Subcutaneous abdominal adipose tissue (tissue), 5 donors: ENCODE measurements at regions not wholly inside any gene's neighbourhood (a gene's known extent, or its start where the extent isn't known, plus 50 kb on each side); places are given as distances from the start of the nearest gene placed in this dataset.

ENCODE experiments used
- H3K27ac ChIP-seq: one replicate; pipeline ENCODE4 v1.7.0; 2013; ENCODE audit warnings: low read depth, mild to moderate bottlenecking, inconsistent platforms, low read length, moderate library complexity
- H3K27me3 ChIP-seq, 5 donors: one replicate each; pipeline ENCODE4 v1.7.0; 2013; ENCODE audit warnings: low read length in 5 of 5, inconsistent platforms in 1 of 5; ENCODE audit not compliant: control insufficient read depth in 5 of 5, insufficient read depth in 4 of 5
- H3K36me3 ChIP-seq, 5 donors: one replicate each; pipeline ENCODE4 v1.7.0; 2013; ENCODE audit warnings: low read length in 5 of 5; ENCODE audit not compliant: control insufficient read depth in 5 of 5, insufficient read depth in 5 of 5
- H3K4me1 ChIP-seq, 5 donors: one replicate each; pipeline ENCODE4 v1.7.0; 2013; ENCODE audit warnings: low read length in 5 of 5, mild to moderate bottlenecking in 3 of 5, moderate library complexity in 1 of 5; ENCODE audit not compliant: control insufficient read depth in 5 of 5, insufficient read depth in 5 of 5
- H3K4me3 ChIP-seq, 5 donors: one replicate each; pipeline ENCODE4 v1.7.0; 2013; ENCODE audit warnings: low read length in 5 of 5, low read depth in 1 of 5
- H3K9ac ChIP-seq, 5 donors: one replicate each; pipeline ENCODE4 v1.7.0; 2013; ENCODE audit warnings: low read length in 5 of 5, mild to moderate bottlenecking in 4 of 5, moderate library complexity in 3 of 5
- H3K9me3 ChIP-seq, 5 donors: one replicate each; pipeline ENCODE4 v1.7.0; 2013; ENCODE audit warnings: low read length in 5 of 5; ENCODE audit not compliant: control insufficient read depth in 5 of 5
- donor health status: healthy.
- donor health status: healthy.
- donor health status: healthy.
- donor health status: healthy.
- donor health status: healthy.

GRCh38 chr12:94749890-94750289 is 99.5 kb upstream of the TMCC3 start:
- Histone ChIP-seq H3K4me3 (no peak overlapping the region), H3K27ac (no peak overlapping the region), H3K9ac (no peak overlapping the region), H3K27me3 (no peaks in the 10 kb centered on the region), H3K9me3 (no peaks in the 10 kb centered on the region), H3K4me1 (peaks cover 0 to 9% (median 3%) of the 10 kb centered on the region in 5 donors), H3K36me3 (no peaks in the 10 kb centered on the region)

DNA sequence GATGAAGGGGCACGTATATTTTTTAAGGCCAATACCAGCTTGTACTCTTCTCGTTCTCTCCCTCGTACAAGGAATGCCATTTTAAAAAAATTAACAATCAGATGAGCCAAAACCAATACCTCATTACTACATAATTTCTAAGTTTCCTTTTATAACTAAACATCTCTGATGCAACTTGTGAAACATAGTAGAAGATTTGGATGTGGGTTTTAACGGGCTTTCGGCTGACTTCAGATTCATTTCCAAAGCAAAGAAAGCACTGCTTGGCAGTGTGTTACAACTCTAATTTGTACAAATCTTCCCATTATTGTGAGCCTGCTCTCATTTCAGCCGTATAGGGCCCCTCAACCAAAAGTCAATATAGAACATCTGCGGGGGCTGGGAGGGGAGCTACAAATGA is 99.1 kb upstream of the TMCC3 start:
- H3K9ac ChIP-seq = no peak overlapping the region
- no peak overlapping the region for H3K4me3 ChIP-seq
- H3K9me3 ChIP-seq = no peaks in the 10 kb centered on the region
- H3K4me1 ChIP-seq = peaks cover 0 to 9% (median 3%) of the 10 kb centered on the region in 5 donors
- no peaks in the 10 kb centered on the region for H3K36me3 ChIP-seq
- H3K27ac ChIP-seq = no peak overlapping the region
- H3K27me3 ChIP-seq = no peaks in the 10 kb centered on the region

- H3K27ac ChIP-seq = no peak overlapping the region
- H3K36me3 ChIP-seq = no peaks in the 10 kb centered on the region
- H3K4me1 ChIP-seq = peaks cover 0 to 9% (median 3%) of the 10 kb centered on the region in 5 donors
- H3K9ac ChIP-seq = no peak overlapping the region
- no peaks in the 10 kb centered on the region for H3K27me3 ChIP-seq
- H3K4me3 ChIP-seq = no peak overlapping the region
- no peaks in the 10 kb centered on the region for H3K9me3 ChIP-seq
These were observed 98.5 kb upstream of the TMCC3 start for GRCh38 chr12:94748726-94749421.

DNA sequence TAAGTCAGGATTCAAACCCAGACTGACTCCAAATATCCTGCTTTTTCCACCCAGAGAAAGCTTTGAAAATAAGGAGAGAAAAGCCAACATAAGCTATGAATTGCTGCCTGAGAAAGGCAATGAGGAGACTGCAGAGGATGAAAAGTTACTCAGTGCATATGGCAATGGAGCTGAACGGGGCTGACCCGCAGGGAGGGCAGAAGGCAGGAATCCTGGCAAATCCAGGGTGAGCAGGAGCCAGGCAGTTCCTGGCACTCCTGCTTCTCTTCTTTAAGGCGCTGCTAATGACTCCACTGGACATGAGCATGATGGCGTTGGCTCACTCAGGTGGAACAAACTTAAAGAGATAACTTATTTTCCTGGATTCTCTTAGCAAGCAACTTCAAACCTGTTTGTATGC is 95.2 kb upstream of the TMCC3 start:
- Histone ChIP-seq H3K9ac (no peak overlapping the region), H3K4me1 (no peaks in the 10 kb centered on the region), H3K4me3 (no peak overlapping the region), H3K27ac (no peak overlapping the region), H3K27me3 (peaks cover 0 to 3% (median 2%) of the 10 kb centered on the region in 5 donors), H3K9me3 (no peaks in the 10 kb centered on the region), H3K36me3 (no peaks in the 10 kb centered on the region)

GRCh38 chr12:94743174-94743573 is 92.8 kb upstream of the TMCC3 start:
- Histone ChIP-seq H3K4me3 (no peak overlapping the region), H3K9ac (no peak overlapping the region), H3K27ac (no peak overlapping the region), H3K36me3 (no peaks in the 10 kb centered on the region), H3K27me3 (peaks cover 0 to 3% (median 2%) of the 10 kb centered on the region in 5 donors), H3K9me3 (no peaks in the 10 kb centered on the region), H3K4me1 (no peaks in the 10 kb centered on the region)

DNA sequence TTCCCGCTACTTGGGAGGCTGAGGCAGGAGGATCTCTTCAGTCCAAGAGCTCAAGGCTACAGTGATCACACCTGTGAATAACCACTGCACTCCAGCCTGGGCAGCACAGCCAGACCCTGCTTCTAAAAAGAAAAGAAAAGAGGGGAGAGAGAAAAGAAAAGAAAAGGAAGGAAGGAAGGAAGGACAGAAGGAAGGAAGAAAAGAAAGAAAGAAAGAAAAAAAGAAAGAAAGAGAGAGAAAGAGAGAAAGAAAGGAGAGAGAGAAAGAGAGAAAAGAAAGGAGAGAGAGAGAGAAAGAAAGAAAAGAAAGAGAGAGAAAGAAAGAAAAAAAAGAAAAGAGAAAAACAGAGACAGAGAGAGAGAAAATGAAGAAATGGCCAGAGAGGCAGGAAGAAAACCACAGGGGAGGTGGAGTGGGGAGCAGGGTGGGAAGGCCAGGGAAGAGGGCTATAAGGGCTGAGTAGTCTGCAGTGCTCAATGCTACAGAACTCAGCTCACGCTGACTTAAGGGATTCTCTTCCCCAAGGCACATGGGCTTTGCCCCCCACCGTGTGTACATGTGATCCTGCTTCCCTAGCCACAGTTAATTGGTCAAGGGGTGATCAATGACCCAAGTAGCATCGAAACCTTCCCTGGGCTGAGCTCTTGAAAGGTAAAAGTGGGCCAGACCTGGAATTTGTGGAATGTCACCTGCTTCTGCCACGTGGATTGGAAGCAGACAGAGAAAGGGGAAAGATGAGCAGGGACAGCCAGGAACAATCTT is 90.4 kb upstream of the TMCC3 start:
- H3K36me3 ChIP-seq = no peaks in the 10 kb centered on the region
- no peak overlapping the region for H3K9ac ChIP-seq
- H3K27me3 ChIP-seq = peaks cover 0 to 3% (median 2%) of the 10 kb centered on the region in 5 donors
- H3K27ac ChIP-seq = no peak overlapping the region
- H3K4me1 ChIP-seq = no peaks in the 10 kb centered on the region
- H3K9me3 ChIP-seq = no peaks in the 10 kb centered on the region
- H3K4me3 ChIP-seq = no peak overlapping the region

DNA sequence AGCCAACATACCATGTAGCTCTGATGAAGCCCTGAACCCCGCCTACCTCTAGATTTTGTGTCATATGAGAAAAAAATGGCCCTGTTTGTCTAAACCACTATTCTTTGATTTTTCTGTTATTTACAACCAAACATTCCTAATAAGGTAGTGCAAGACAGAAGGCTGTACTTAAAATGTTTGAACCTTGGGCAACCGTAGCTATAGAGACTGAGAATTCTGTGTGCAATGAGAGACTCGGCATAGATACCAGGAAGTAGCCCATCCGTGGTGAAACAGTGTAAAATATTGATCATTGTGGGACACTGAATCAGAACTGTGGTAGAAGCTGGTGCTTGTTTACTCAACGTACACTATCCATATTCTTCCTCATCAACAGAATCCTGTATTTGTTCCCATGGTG is 86.5 kb upstream of the TMCC3 start:
- no peak overlapping the region for H3K9ac ChIP-seq
- no peaks in the 10 kb centered on the region for H3K36me3 ChIP-seq
- no peak overlapping the region for H3K4me3 ChIP-seq
- no peaks in the 10 kb centered on the region for H3K9me3 ChIP-seq
- peaks cover 0 to 14% (median 0%) of the 10 kb centered on the region in 5 donors for H3K4me1 ChIP-seq
- no peak overlapping the region for H3K27ac ChIP-seq
- peaks cover 0 to 3% (median 2%) of the 10 kb centered on the region in 5 donors for H3K27me3 ChIP-seq

DNA sequence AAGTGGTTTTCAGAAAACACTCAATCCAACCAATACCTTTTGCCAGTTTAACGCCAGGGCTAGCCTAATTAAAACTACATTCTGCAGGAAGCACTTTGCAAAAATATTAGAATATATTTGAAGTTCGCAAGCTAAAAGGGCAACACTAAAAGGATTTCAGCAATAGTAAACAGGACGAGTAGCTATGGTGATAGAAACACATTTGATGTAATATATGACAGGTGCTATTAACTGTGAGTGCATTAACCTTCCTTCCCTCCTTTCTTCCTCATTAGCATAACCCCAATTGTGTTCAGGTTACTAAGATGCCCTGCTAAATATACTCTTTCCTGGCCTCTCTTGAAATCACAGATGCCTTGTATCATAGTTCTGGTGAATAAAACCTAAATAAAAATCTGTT is 85.6 kb upstream of the TMCC3 start:
- Histone ChIP-seq H3K27me3 (peaks cover 0 to 2% (median 0%) of the 10 kb centered on the region in 5 donors), H3K27ac (no peak overlapping the region), H3K36me3 (no peaks in the 10 kb centered on the region), H3K4me3 (no peak overlapping the region), H3K9ac (no peak overlapping the region), H3K4me1 (peaks cover 0 to 17% (median 0%) of the 10 kb centered on the region in 5 donors), H3K9me3 (no peaks in the 10 kb centered on the region)

DNA sequence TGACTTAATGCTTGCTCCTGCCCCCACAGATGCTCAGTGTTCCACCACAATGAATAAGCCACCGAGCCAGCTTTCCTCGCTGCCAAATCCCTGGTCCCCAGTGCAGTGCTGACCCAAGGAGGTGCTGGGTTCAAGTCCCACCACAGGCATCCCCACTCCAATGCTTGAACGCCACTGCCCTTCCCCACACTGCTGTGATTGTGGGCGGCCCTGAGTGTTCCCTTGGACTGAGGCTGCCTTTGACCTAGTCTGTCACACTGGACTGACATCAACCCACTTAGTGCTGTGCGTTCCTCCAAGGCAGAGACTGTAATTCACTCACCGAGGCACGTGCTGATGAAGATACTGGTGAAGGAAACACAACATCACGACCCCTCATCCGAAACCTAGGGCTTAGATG is 83.4 kb upstream of the TMCC3 start:
- Histone ChIP-seq H3K4me1 (peaks cover 0 to 17% (median 0%) of the 10 kb centered on the region in 5 donors), H3K4me3 (no peak overlapping the region), H3K27ac (no peak overlapping the region), H3K27me3 (no peaks in the 10 kb centered on the region), H3K36me3 (no peaks in the 10 kb centered on the region), H3K9me3 (no peaks in the 10 kb centered on the region), H3K9ac (no peak overlapping the region)

- no peak overlapping the region for H3K9ac ChIP-seq
- no peak overlapping the region for H3K27ac ChIP-seq
- H3K36me3 ChIP-seq = no peaks in the 10 kb centered on the region
- H3K4me3 ChIP-seq = no peak overlapping the region
- peaks cover 0 to 17% (median 0%) of the 10 kb centered on the region in 5 donors for H3K4me1 ChIP-seq
- H3K9me3 ChIP-seq = no peaks in the 10 kb centered on the region
- no peaks in the 10 kb centered on the region for H3K27me3 ChIP-seq
These were observed 82.1 kb upstream of the TMCC3 start for GRCh38 chr12:94732367-94732990.
